ENCODE measurements at regions not wholly inside any gene's neighbourhood (a gene's known extent, or its start where the extent isn't known, plus 50 kb on each side); places are given as distances from the start of the nearest gene placed in this dataset.

- no peak for TF ChIP-seq CTCF (IDR thresholded peaks at IDR 0.05)
- TF ChIP-seq POLR2A (IDR thresholded peaks at IDR 0.05): no peak
These were observed 313.7 kb upstream of the CADM1 start for GRCh38 chr11:115817844-115818468.
